Breast epithelium (tissue), 3 donors: ENCODE measurements at regions not wholly inside any gene's neighbourhood (a gene's known extent, or its start where the extent isn't known, plus 50 kb on each side); places are given as distances from the start of the nearest gene placed in this dataset.

Experiments
- POLR2A ChIP-seq: fragments of 450-650 bp; IDR thresholded peaks from one replicate; pipeline ENCODE4 v1.6.1; 2016; ENCODE audit warnings: antibody characterized with exemption, mild to moderate bottlenecking, moderate library complexity
- POLR2AphosphoS5 ChIP-seq, 3 donors: sonication (generic); formaldehyde crosslinking; IDR thresholded peaks; one replicate each; pipeline ENCODE4 v1.6.1; 2017; ENCODE audit warnings: antibody characterized with exemption in 3 of 3

GRCh38 chr4:107196312-107196711 is 160.2 kb upstream of the DKK2 start:
- TF ChIP-seq POLR2A (no peak), POLR2AphosphoS5 (IDR thresholded peaks at IDR 0.05) (no peak)
